IMR-90 (cell line): ENCODE measurements at regions not wholly inside any gene's neighbourhood (a gene's known extent, or its start where the extent isn't known, plus 50 kb on each side); places are given as distances from the start of the nearest gene placed in this dataset.

ENCODE experiments used
- ATAC-seq: fragments of 200-7000 bp; cut with Tn5 transposase; 2 replicates; pipeline ENCODE4 v1.9.1; 2020; ENCODE audit warnings: low read depth, mild to moderate bottlenecking, moderate library complexity
- BruUV-seq: library from RNA; stranded (reverse); fragments of 400-500 nt; replicated peaks from 2 replicates; lab custom pipeline; 2021; lab: Mats Ljungman, UMichigan
- CTCF ChIA-PET: fragments of 300-600 bp; formaldehyde crosslinking; extraction: SDS; loops from one replicate; lab custom pipeline; 2021; ENCODE audit warnings: antibody characterized with exemption; lab: Yijun Ruan, JAX
- POLR2A ChIA-PET: fragments of 300-600 bp; sonication (Branson Sonifier 250); formaldehyde crosslinking; loops from one replicate; lab custom pipeline; 2022; ENCODE audit warnings: antibody characterized with exemption; ENCODE audit not compliant: unreplicated experiment; lab: Charles Lee
- DNase-seq: peaks from one replicate; pipeline ENCODE4 v3.0.0; 2013
- H2AFZ ChIP-seq: replicated peaks from 2 replicates; pipeline ENCODE3; 2013; ENCODE audit warnings: low read length, mild to moderate bottlenecking; ENCODE audit not compliant: poor library complexity
- H2AK5ac ChIP-seq: 2 replicates; pipeline ENCODE4 v1.6.1; 2013; ENCODE audit warnings: low read depth, low read length, inconsistent platforms
- H2AK9ac ChIP-seq: replicated peaks from 2 replicates; pipeline ENCODE3; 2013; ENCODE audit warnings: mild to moderate bottlenecking, low read depth, low read length, moderate library complexity; ENCODE audit not compliant: poor library complexity
- H2BK120ac ChIP-seq: 2 replicates; pipeline ENCODE4 v1.6.1; 2013; ENCODE audit warnings: low read depth, low read length, inconsistent platforms
- H2BK15ac ChIP-seq: 3 replicates; pipeline ENCODE4 v1.6.1; 2013; ENCODE audit warnings: low read depth, low read length, inconsistent platforms
- H2BK20ac ChIP-seq: 2 replicates; pipeline ENCODE4 v1.6.1; 2013; ENCODE audit warnings: low read depth, mild to moderate bottlenecking, inconsistent platforms, low read length, moderate library complexity
- H2BK5ac ChIP-seq: 2 replicates; pipeline ENCODE4 v1.6.1; 2013; ENCODE audit warnings: mild to moderate bottlenecking, low read depth, low read length, inconsistent platforms; ENCODE audit not compliant: poor library complexity, severe bottlenecking
- H3K14ac ChIP-seq: replicated peaks from 2 replicates; pipeline ENCODE4 v1.6.1; 2013; ENCODE audit warnings: low read depth, low read length, inconsistent platforms
- H3K18ac ChIP-seq: 2 replicates; pipeline ENCODE4 v1.6.1; 2013; ENCODE audit warnings: low read depth, low read length, control low read depth
- H3K23ac ChIP-seq: 2 replicates; pipeline ENCODE4 v1.6.1; 2013; ENCODE audit warnings: low read depth, low read length, inconsistent platforms
- H3K27ac ChIP-seq: 2 replicates; pipeline ENCODE4 v1.5.1; 2013; ENCODE audit warnings: mild to moderate bottlenecking, control low read depth, low read length; ENCODE audit not compliant: insufficient read depth
- H3K27me3 ChIP-seq: 2 replicates; pipeline ENCODE4 v1.6.1; 2013; ENCODE audit warnings: low read length; ENCODE audit not compliant: control insufficient read depth, insufficient read depth
- H3K36me3 ChIP-seq: 2 replicates; pipeline ENCODE4 v1.6.1; 2013; ENCODE audit warnings: low read length, mixed read lengths; ENCODE audit not compliant: control insufficient read depth, insufficient read depth
- H3K4ac ChIP-seq: 2 replicates; pipeline ENCODE4 v1.6.1; 2013; ENCODE audit warnings: low read depth, low read length, inconsistent platforms
- H3K4me1 ChIP-seq: 2 replicates; pipeline ENCODE4 v1.6.1; 2013; ENCODE audit warnings: low read length, mixed read lengths; ENCODE audit not compliant: control insufficient read depth, insufficient read depth
- H3K4me2 ChIP-seq: 2 replicates; pipeline ENCODE4 v1.6.1; 2013; ENCODE audit warnings: low read depth, mild to moderate bottlenecking, control low read depth, low read length, moderate library complexity
- H3K4me3 ChIP-seq: 2 replicates; pipeline ENCODE4 v1.5.1; 2013; ENCODE audit warnings: low read depth, mild to moderate bottlenecking, control low read depth, low read length, moderate library complexity; ENCODE audit not compliant: insufficient read depth
- H3K56ac ChIP-seq: 2 replicates; pipeline ENCODE4 v1.6.1; 2013; ENCODE audit warnings: low read length, inconsistent platforms; ENCODE audit not compliant: insufficient read depth; ENCODE audit errors: extremely low read depth
- H3K79me1 ChIP-seq, 2 experiments: 2 replicates each; pipeline ENCODE4 v1.6.1; 2013; ENCODE audit warnings: low read length in 2 of 2, inconsistent platforms in 1 of 2, low read depth in 1 of 2
- H3K9ac ChIP-seq: 2 replicates; pipeline ENCODE4 v1.6.1; 2013; ENCODE audit warnings: low read depth, low read length, control low read depth
- H3K9me1 ChIP-seq: 2 replicates; pipeline ENCODE4 v1.6.1; 2013; ENCODE audit warnings: low read length, inconsistent platforms; ENCODE audit not compliant: insufficient read depth
- H3K9me3 ChIP-seq: 2 replicates; pipeline ENCODE4 v1.6.1; 2013; ENCODE audit warnings: low read length; ENCODE audit not compliant: control insufficient read depth, insufficient read depth
- H4K20me1 ChIP-seq: 2 replicates; pipeline ENCODE4 v1.6.1; 2013; ENCODE audit warnings: low read length, inconsistent platforms; ENCODE audit not compliant: insufficient read depth
- H4K5ac ChIP-seq: 2 replicates; pipeline ENCODE4 v1.6.1; 2013; ENCODE audit warnings: mild to moderate bottlenecking, low read depth, low read length, control low read depth
- H4K8ac ChIP-seq, 2 experiments: 2 replicates each; pipeline ENCODE4 v1.6.1; 2013; ENCODE audit warnings: low read depth in 2 of 2, low read length in 2 of 2, control low read depth in 1 of 2, inconsistent platforms in 1 of 2
- H4K91ac ChIP-seq: 2 replicates; pipeline ENCODE4 v1.6.1; 2013; ENCODE audit warnings: low read depth, low read length, inconsistent platforms; ENCODE audit not compliant: insufficient read depth
- CEBPB ChIP-seq: IDR thresholded peaks from 2 replicates; pipeline ENCODE4 v1.6.1; 2012; ENCODE audit warnings: low read depth, low read length, improper control_type of control experiment
- RFX5 ChIP-seq: IDR thresholded peaks from 2 replicates; pipeline ENCODE4 v1.8.0; 2012; ENCODE audit warnings: low read depth, mild to moderate bottlenecking, low read length, moderate library complexity
- dilution Hi-C: fragments of 300-500 bp; cut with HindIII; formaldehyde crosslinking; loops from one replicate; pipeline ENCODE4 v1.14.3; 2018; ENCODE audit warnings: low sequenced_read_pairs; ENCODE audit not compliant: unreplicated experiment
- in situ Hi-C: fragments of 300-500 bp; cut with MboI; formaldehyde crosslinking; loops from 3 replicates; pipeline ENCODE4 v1.14.3; 2019; ENCODE audit warnings: low sequenced_read_pairs, inconsistent platforms, mixed read lengths
- intact Hi-C: fragments of 100-400 bp; cut with micrococcal nuclease; formaldehyde crosslinking; loops from 2 replicates; pipeline ENCODE4 v1.10.0; 2022

DNA sequence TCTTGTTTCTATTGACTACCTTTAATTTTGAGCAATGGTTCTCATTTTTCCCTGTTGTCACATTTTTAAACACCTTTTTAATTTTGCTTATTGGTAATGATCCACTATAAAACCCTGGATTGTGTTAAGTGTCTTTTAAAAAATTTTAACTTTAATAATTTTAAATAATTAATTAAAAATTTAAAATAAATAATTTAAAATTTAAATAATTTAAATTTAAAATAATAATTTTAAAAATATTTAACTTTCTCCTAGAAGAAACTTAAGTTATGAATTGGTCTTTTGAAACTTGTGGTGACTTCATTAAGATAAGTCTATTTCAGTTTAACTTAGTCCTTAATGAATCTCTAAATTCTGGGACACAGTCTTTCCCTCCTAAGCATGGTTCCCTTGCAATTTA is 566.3 kb upstream of the GALNTL6 start:
- Histone ChIP-seq H3K79me1 (no peaks in the 10 kb centered on the region), H3K4ac (no peak overlapping the region), H3K27ac (no peak overlapping the region), H3K4me2 (no peak overlapping the region), H3K14ac (no peak overlapping the region), H3K36me3 (no peaks in the 10 kb centered on the region), H2AK5ac (no peak overlapping the region), H2BK5ac (no peak overlapping the region), H3K9me1 (no peaks in the 10 kb centered on the region), H3K9me3 (no peaks in the 10 kb centered on the region), H3K4me3 (no peak overlapping the region), H2BK120ac (no peak overlapping the region), H3K23ac (no peak overlapping the region), H3K4me1 (no peaks in the 10 kb centered on the region), H2AFZ (no peak overlapping the region), H3K9ac (no peak overlapping the region), H3K56ac (no peak overlapping the region), H3K18ac (no peak overlapping the region), H2AK9ac (no peak overlapping the region), H4K91ac (no peak overlapping the region), H4K5ac (no peak overlapping the region), H3K27me3 (no peaks in the 10 kb centered on the region), H4K20me1 (no peaks in the 10 kb centered on the region), H2BK15ac (no peak overlapping the region), H4K8ac (no peak overlapping the region), H2BK20ac (no peak overlapping the region)
- ATAC-seq (no peak), DNase-seq (no peak)
- CTCF ChIA-PET, result no interaction called here
- POLR2A ChIA-PET, result no interaction called here
- intact Hi-C loops, result no loop called here
- dilution Hi-C loops, result no loop called here
- in situ Hi-C loops, result no loop called here
- TF ChIP-seq RFX5 (no peak), CEBPB (no peak)
- no TSS peak for BruUV-seq
